Type B pancreatic cell (in vitro differentiated cells): ENCODE measurements at regions not wholly inside any gene's neighbourhood (a gene's known extent, or its start where the extent isn't known, plus 50 kb on each side); places are given as distances from the start of the nearest gene placed in this dataset.

Experiments used
- DNase-seq: peaks from one replicate; pipeline ENCODE4 v3.0.0; 2021; ENCODE audit warnings: mixed read lengths; ENCODE audit not compliant: unreplicated experiment; ENCODE audit errors: extremely low spot score
- H3K27ac Mint-ChIP-seq: 2 replicates; pipeline ENCODE4 v1.8.0; 2021; ENCODE audit warnings: mild to moderate bottlenecking, mixed read lengths
- H3K27me3 Mint-ChIP-seq: 2 replicates; pipeline ENCODE4 v1.8.0; 2021; ENCODE audit warnings: mixed read lengths
- H3K36me3 Mint-ChIP-seq: 2 replicates; pipeline ENCODE4 v1.8.0; 2021; ENCODE audit warnings: mixed read lengths
- H3K4me1 Mint-ChIP-seq: one replicate; pipeline ENCODE4 v1.8.0; 2021; ENCODE audit warnings: mixed read lengths; ENCODE audit not compliant: unreplicated experiment
- H3K4me3 Mint-ChIP-seq: 2 replicates; pipeline ENCODE4 v1.8.0; 2021; ENCODE audit warnings: mild to moderate bottlenecking, mixed read lengths
- H3K9me3 Mint-ChIP-seq: 2 replicates; pipeline ENCODE4 v1.8.0; 2021; ENCODE audit warnings: mixed read lengths
- TF ChIP-seq, protein P1 (sequence below): fragments of 200-600 bp; sonication (generic); conservative IDR thresholded peaks from 2 replicates; pipeline ENCODE4 v1.5.0; 2021; ENCODE audit warnings: antibody characterized with exemption, mild to moderate bottlenecking

DNA sequence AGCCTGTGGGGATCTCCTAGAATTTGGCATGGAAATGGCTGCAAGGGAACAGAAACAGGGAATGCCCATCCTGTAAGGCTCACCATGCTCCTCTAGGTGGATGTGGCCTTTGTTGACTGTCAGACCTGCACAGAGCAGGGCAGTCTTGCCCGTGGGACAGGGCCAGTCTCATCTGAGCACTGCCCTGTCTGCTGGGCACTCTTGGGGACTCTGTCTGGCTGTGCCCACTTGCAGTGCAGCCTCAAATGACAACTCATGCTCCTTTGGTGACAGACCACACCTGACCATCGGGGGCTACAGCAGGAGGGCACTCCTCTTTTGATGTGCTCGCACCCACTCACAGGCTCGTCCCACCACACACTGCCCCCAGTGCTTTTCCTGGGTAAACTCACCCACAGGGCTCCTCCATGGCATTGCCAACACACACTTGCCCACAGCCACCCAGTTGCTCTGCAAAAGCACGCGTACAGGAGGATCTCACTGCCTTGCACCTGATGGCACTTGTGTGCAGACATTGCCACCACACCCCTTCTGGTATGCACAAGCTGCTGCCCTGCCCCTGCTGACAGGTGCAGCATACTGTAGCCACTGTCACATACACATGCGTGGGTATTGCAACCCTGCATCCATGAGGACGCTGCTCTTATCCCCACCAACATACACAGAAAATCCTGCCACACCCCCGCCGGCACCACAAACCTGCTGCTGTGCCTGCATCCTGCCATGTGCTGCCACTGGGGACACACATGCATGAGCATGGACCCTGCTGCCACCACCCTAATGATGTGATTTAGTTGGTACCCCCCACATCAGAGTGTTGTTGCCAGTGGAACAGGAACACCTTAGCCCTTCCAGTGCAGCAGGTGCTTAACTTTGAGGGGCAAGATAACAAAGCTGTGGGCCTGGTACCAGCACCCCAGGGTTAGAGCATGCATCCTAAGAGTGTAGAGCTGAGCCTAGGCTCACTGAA is 100.1 kb upstream of the ARHGEF9 start:
- Mint-ChIP-seq H3K27ac (no peak overlapping the region), H3K36me3 (no peaks in the 10 kb centered on the region), H3K4me1 (no peaks in the 10 kb centered on the region), H3K27me3 (no peaks in the 10 kb centered on the region), H3K4me3 (no peak overlapping the region), H3K9me3 (no peaks in the 10 kb centered on the region)
- no peak for DNase-seq
- TF ChIP-seq, protein P1, sequence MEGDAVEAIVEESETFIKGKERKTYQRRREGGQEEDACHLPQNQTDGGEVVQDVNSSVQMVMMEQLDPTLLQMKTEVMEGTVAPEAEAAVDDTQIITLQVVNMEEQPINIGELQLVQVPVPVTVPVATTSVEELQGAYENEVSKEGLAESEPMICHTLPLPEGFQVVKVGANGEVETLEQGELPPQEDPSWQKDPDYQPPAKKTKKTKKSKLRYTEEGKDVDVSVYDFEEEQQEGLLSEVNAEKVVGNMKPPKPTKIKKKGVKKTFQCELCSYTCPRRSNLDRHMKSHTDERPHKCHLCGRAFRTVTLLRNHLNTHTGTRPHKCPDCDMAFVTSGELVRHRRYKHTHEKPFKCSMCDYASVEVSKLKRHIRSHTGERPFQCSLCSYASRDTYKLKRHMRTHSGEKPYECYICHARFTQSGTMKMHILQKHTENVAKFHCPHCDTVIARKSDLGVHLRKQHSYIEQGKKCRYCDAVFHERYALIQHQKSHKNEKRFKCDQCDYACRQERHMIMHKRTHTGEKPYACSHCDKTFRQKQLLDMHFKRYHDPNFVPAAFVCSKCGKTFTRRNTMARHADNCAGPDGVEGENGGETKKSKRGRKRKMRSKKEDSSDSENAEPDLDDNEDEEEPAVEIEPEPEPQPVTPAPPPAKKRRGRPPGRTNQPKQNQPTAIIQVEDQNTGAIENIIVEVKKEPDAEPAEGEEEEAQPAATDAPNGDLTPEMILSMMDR = no peak

DNA sequence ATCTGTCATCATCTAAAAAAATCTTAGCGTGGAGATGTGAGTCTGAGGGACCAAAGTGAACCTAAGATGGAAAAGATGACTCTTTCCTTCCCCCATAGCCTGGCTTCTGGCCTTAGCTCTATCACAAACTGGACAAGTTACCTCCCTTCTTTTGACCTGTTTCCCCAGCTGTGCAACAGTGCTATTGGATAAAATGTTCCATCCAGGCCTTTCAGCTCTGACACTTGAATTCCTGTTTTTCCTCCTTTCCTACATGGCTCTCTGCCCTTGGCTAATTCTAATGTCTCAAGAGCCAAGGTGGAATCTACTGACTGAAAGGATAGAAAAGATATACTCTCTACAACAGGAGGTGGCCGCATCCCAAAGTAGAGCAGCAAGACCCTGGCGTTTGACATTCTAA is 84.5 kb upstream of the ARHGEF9 start:
- DNase-seq = no peak
- H3K4me3 Mint-ChIP-seq = no peak overlapping the region
- H3K9me3 Mint-ChIP-seq = peaks cover 3% of the 10 kb centered on the region
- TF ChIP-seq, protein P1 = no peak
- H3K4me1 Mint-ChIP-seq = no peaks in the 10 kb centered on the region
- no peaks in the 10 kb centered on the region for H3K36me3 Mint-ChIP-seq
- H3K27ac Mint-ChIP-seq = no peak overlapping the region
- no peaks in the 10 kb centered on the region for H3K27me3 Mint-ChIP-seq

DNA sequence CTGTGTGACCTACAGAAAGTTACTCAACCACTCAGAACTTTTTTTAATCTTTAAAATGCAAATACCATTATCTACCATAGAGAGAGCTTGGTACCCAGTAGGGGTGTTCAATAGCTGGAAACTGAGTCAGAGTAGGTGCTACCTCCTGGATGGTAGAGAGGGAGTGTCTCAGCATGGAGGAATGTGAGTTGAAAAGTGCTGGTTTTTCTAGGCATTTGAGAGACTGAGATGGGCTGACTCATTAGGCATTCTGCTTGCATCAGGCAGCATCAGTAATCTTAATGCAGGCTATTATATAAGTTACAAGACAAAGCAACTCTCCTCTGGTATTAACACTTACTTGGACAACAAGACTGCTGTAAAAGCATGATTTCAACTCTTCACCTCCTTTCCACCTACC is 70.9 kb upstream of the ARHGEF9 start:
- Mint-ChIP-seq H3K36me3 (no peaks in the 10 kb centered on the region), H3K4me1 (no peaks in the 10 kb centered on the region), H3K27ac (no peak overlapping the region), H3K27me3 (no peaks in the 10 kb centered on the region), H3K9me3 (no peaks in the 10 kb centered on the region), H3K4me3 (no peak overlapping the region)
- TF ChIP-seq, protein P1 = no peak
- no peak for DNase-seq

DNA sequence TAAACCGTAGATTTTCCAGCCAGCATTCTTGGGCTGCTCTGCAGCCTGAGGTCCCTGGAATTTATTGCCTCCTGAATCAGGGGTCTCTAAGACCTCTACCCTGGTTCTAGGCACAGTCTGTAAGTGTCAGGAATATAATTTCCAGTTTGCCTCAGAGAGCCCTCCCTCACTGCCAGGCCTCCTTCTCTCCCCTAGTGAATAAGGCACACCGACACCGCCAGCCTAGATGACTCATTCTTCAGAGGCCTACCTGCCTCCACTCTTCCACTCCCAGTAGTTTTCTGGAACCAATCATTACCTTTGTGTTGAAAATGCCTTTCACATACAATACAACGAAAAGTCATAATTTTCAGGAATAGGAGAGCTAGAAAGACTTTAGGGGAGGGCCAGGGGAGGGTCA is 50.3 kb upstream of the ARHGEF9 start:
- Mint-ChIP-seq H3K27me3 (no peaks in the 10 kb centered on the region), H3K4me3 (no peak overlapping the region), H3K27ac (no peak overlapping the region), H3K36me3 (no peaks in the 10 kb centered on the region), H3K9me3 (no peaks in the 10 kb centered on the region), H3K4me1 (no peaks in the 10 kb centered on the region)
- DNase-seq = no peak
- TF ChIP-seq, protein P1 = no peak
